GM19452 (cell line): ENCODE measurements at regions not wholly inside any gene's neighbourhood (a gene's known extent, or its start where the extent isn't known, plus 50 kb on each side); places are given as distances from the start of the nearest gene placed in this dataset.
"Not testable (repeated sequence)": the region's sequence is repeated elsewhere in the genome, so short reads cannot be mapped to it uniquely, and the experiment has no call there.

Experiments used
- ATAC-seq: cut with Tn5 transposase; IDR thresholded peaks from one replicate; pipeline ENCODE4 v1.9.1; 2021; ENCODE audit not compliant: unreplicated experiment

- ATAC-seq, result no peak
Measured at GRCh38 chr7:84941936-84942335, 244.9 kb downstream of the SEMA3D start.

- no peak for ATAC-seq
Measured at GRCh38 chr7:84941291-84941690, 245.6 kb downstream of the SEMA3D start.

GRCh38 chr7:84939888-84940287, 247.0 kb downstream of the SEMA3D start:
- no peak for ATAC-seq

GRCh38 chr7:84939442-84939841, 247.4 kb downstream of the SEMA3D start:
- ATAC-seq, result no peak

- no peak for ATAC-seq
Measured at GRCh38 chr7:84924353-84924752, 262.5 kb downstream of the SEMA3D start.

GRCh38 chr7:84923348-84923747, 263.5 kb downstream of the SEMA3D start:
- ATAC-seq, result no peak

- no peak for ATAC-seq
Measured at GRCh38 chr7:84921154-84921553, 265.7 kb downstream of the SEMA3D start.

GRCh38 chr7:84916973-84917372, 269.9 kb downstream of the SEMA3D start:
- not testable (repeated sequence) for ATAC-seq

- ATAC-seq, result no peak
Measured at GRCh38 chr7:84916161-84916560, 270.7 kb downstream of the SEMA3D start.

GRCh38 chr7:84914598-84914997, 272.3 kb downstream of the SEMA3D start:
- ATAC-seq, result no peak

- ATAC-seq, result no peak
Measured at GRCh38 chr7:84913731-84914130, 273.1 kb downstream of the SEMA3D start.

- ATAC-seq, result no peak
Measured at GRCh38 chr7:84912993-84913635, 273.7 kb downstream of the SEMA3D start.

GRCh38 chr7:84912537-84912936, 274.3 kb downstream of the SEMA3D start:
- ATAC-seq, result no peak

GRCh38 chr7:84912018-84912417, 274.8 kb downstream of the SEMA3D start:
- ATAC-seq, result no peak

GRCh38 chr7:84911077-84911476, 275.8 kb downstream of the SEMA3D start:
- no peak for ATAC-seq

- ATAC-seq, result not testable (repeated sequence)
Measured at GRCh38 chr7:84910322-84910721, 276.5 kb downstream of the SEMA3D start.

- ATAC-seq, result no peak
Measured at GRCh38 chr7:84908196-84908793, 278.6 kb downstream of the SEMA3D start.

- ATAC-seq, result no peak
Measured at GRCh38 chr7:84906889-84907288, 280.0 kb downstream of the SEMA3D start.

- no peak for ATAC-seq
Measured at GRCh38 chr7:84904561-84904960, 282.3 kb downstream of the SEMA3D start.

- no peak for ATAC-seq
Measured at GRCh38 chr7:84901366-84901765, 285.5 kb downstream of the SEMA3D start.

GRCh38 chr7:84900215-84900614, 286.6 kb downstream of the SEMA3D start:
- ATAC-seq, result no peak

- ATAC-seq, result no peak
Measured at GRCh38 chr7:84895563-84895962, 291.3 kb downstream of the SEMA3D start.

- not testable (repeated sequence) for ATAC-seq
Measured at GRCh38 chr7:84883570-84883969, 303.3 kb downstream of the SEMA3D start.
